ENCODE measurements at regions not wholly inside any gene's neighbourhood (a gene's known extent, or its start where the extent isn't known, plus 50 kb on each side); places are given as distances from the start of the nearest gene placed in this dataset.

DNA sequence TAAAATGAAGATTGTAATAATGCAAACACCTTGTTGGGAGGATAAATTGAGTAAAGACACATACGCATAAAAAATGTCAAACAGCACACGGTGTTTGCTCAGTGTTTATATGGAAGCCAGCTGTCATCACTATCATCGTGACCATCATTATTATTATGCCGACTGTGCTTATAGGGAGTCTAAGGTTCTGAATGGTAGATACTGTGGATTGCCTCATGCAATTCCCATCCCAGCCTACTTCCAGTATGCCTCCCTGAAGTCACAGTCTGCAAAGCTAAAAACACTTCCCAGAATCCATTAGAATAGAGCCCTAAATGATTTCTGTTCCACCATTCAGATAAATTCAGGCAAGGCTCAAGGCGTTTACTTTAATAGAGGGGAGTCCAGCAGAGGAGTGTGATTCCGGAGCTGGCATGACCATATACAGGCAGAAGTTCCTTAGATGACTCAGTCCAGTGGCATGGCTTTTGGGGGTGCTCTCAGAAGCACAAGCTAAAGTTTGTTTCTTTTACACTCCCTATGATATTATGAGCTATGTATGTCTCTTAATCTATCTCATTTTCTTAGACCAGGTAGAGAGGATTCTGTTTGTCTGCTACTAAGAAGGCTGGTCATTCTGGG, 148.7 kb downstream of the MEX3B start:
- 73 to 77% methylated on average over 6 of the region's 6 CpGs for WGBS, 2 donors
- H3K27ac ChIP-seq = no peak overlapping the region
- H3K4me3 ChIP-seq = no peak overlapping the region
- DNase-seq (no peak), ATAC-seq (no peak)
- H3K4me1 ChIP-seq = no peaks in the 10 kb centered on the region
- H3K27me3 ChIP-seq = no peaks in the 10 kb centered on the region
- intact Hi-C loops (cut with DNase I) = no loop called here
- TF ChIP-seq, protein P1, sequence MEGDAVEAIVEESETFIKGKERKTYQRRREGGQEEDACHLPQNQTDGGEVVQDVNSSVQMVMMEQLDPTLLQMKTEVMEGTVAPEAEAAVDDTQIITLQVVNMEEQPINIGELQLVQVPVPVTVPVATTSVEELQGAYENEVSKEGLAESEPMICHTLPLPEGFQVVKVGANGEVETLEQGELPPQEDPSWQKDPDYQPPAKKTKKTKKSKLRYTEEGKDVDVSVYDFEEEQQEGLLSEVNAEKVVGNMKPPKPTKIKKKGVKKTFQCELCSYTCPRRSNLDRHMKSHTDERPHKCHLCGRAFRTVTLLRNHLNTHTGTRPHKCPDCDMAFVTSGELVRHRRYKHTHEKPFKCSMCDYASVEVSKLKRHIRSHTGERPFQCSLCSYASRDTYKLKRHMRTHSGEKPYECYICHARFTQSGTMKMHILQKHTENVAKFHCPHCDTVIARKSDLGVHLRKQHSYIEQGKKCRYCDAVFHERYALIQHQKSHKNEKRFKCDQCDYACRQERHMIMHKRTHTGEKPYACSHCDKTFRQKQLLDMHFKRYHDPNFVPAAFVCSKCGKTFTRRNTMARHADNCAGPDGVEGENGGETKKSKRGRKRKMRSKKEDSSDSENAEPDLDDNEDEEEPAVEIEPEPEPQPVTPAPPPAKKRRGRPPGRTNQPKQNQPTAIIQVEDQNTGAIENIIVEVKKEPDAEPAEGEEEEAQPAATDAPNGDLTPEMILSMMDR (IDR thresholded peaks at IDR 0.05) = no peak
- no peaks in the 10 kb centered on the region for H3K36me3 ChIP-seq
- no peaks in the 10 kb centered on the region for H3K9me3 ChIP-seq

DNA sequence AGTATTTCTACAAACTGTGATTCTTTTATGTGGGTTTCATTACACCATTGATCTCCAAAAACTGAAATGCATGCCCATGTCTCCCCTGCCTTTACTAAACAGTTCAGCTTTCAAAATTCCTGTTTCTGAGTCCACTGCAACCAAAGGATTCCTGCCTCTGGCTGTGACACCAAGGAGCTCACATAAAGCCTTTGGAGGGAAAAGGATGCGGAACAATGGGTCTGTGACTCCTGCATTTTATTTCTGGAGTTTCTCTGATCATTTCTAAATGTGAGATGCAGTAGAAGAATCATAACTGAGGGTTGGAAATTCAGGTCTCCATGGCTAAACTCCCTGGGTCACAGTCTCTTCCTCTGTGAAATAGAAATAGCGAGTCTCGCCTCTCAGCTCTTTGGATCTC, 149.5 kb downstream of the MEX3B start:
- intact Hi-C loops (cut with DNase I) = no loop called here
- no peaks in the 10 kb centered on the region for H3K9me3 ChIP-seq

DNA sequence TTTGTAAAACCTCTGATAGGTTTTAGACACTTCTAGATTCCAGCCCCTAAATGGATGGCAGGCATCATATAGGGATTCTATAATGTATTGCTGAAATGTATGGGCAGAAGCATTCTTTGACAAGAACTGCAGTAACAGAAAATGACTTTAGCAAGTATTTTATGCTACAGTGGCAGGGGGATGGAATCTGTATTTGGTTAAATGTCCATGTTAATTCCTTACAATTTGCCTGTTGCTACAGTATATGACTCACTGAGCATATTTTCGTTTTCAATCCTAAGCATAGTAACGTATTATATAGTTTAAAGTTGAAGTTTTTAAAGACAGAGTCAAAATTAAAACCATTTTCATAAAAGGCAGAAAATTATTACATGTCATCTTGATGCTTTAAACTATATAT, 150.1 kb downstream of the MEX3B start:
- Histone ChIP-seq H3K27me3 (no peaks in the 10 kb centered on the region), H3K4me3 (no peak overlapping the region), H3K4me1 (no peaks in the 10 kb centered on the region), H3K9me3 (no peaks in the 10 kb centered on the region), H3K27ac (no peak overlapping the region), H3K36me3 (no peaks in the 10 kb centered on the region)
- DNase-seq (no peak), ATAC-seq (no peak)
- TF ChIP-seq, protein P1 (IDR thresholded peaks at IDR 0.05) = no peak
- 84 to 88% methylated on average over 2 of the region's 2 CpGs for WGBS, 2 donors
- intact Hi-C loops (cut with DNase I) = no loop called here

More for the DNA sequence above, 149.5 kb downstream of the MEX3B start:
- Histone ChIP-seq H3K36me3 (no peaks in the 10 kb centered on the region), H3K4me1 (no peaks in the 10 kb centered on the region), H3K4me3 (no peak overlapping the region), H3K27ac (no peak overlapping the region), H3K27me3 (no peaks in the 10 kb centered on the region)
- TF ChIP-seq, protein P1 (IDR thresholded peaks at IDR 0.05) = no peak
- ATAC-seq (no peak), DNase-seq (no peak)
- 97 to 99% methylated on average over 3 of the region's 3 CpGs for WGBS, 2 donors

DNA sequence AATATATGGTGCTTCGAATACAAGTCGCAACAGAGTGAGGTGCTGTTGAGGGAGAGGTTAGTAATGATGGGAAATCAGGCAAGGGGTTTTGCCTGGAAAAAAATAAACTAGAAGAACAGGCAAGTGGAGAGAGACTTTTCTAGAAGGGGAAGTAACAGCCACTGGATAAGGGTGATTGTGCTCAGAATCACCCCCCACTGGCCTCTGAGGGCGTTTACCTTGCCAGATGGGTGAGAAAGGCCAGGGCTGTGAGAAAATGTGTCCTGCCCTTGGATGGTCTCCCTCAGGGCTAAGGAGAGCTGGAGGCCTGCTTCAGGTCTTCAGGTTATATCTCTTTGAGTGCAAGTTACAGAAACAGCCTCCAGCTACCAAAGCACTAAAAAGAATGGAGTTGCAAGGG, 151.8 kb downstream of the MEX3B start:
- TF ChIP-seq, protein P1 (IDR thresholded peaks at IDR 0.05) = no peak
- Histone ChIP-seq H3K9me3 (no peaks in the 10 kb centered on the region), H3K4me1 (peaks cover 0 to 3% (median 0%) of the 10 kb centered on the region in 9 donors), H3K36me3 (no peaks in the 10 kb centered on the region), H3K27me3 (no peaks in the 10 kb centered on the region), H3K4me3 (no peak overlapping the region), H3K27ac (no peak overlapping the region)
- DNase-seq (no peak), ATAC-seq (no peak)
- 90 to 92% methylated on average over 3 of the region's 3 CpGs for WGBS, 2 donors
- intact Hi-C loops (cut with DNase I) = no loop called here
